NCI-H774 (cell line): ENCODE measurements at regions not wholly inside any gene's neighbourhood (a gene's known extent, or its start where the extent isn't known, plus 50 kb on each side); places are given as distances from the start of the nearest gene placed in this dataset.
"Not testable (repeated sequence)": the region's sequence is repeated elsewhere in the genome, so short reads cannot be mapped to it uniquely, and the experiment has no call there.

Experiments
- DNase-seq: peaks from one replicate; lab custom pipeline; 2025; lab: John Stamatoyannopoulos, UW

GRCh38 chr7:106523482-106523881, 137.5 kb downstream of the CCDC71L start:
- DNase-seq = no peak

GRCh38 chr7:106522696-106523095, 138.3 kb downstream of the CCDC71L start:
- DNase-seq = no peak

DNA sequence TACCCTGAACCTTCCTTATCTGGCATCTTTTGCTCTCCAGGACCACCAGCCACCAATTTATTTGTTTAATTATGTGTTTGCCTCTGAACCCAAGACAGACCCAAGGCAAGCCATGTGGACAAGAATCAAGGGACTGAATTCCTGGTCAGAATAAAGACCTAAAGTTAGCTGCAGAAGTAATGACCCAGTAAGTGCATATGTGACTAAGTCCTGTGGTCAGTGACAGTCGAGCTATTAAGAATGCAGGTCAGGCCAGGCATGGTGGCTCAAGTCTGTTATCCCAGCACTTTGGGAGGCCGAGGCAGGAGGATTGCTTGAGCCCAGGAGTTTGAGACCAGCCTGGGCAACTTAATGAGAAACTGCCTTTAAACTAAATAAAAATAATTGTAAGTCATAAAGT, 139.4 kb downstream of the CCDC71L start:
- DNase-seq = no peak

DNA sequence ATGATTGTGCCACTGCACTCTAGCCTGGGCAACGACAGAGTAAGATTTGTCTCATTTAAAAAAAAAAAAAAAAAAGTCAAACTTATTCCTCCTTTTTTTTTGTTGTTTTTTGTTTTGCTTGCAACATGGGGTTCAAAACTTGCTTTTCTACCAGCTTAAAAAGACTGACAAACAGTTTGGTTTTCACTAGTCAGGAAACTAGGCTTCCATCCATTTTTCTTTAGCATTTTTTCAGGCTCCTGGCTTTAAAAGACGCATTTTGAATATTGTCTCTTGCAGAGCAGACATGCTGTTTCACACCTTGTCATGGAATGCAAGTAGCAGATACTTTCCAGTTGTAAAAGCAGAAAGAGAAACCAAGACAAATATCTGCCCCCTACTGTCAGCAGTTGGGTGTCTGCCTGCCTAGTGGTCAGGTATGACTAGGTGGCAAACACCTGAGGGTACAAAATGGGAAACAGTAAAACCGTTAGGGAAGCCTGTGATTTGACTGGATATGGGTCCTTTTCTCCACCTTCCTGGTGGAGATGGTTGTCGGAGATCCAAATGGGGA, 139.9 kb downstream of the CCDC71L start:
- DNase-seq = no peak

DNA sequence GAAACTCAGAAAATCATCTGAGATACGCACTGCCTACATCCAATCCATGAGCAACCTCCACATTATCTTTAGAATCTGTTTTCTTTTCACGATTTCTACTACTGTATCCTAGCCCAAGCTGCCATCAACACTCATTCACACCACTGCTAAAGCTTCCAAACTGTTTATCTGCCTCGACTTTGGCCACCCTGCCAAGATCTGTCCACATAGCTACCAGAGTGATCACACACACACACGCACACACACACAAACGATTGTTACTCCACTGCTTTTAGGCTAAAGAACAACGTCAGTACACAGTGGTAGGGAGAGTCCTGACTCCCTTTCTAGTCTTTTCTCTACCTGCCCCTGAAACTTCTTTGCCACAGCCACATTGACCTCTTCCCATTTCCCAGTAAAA, 142.0 kb downstream of the CCDC71L start:
- no peak for DNase-seq

DNA sequence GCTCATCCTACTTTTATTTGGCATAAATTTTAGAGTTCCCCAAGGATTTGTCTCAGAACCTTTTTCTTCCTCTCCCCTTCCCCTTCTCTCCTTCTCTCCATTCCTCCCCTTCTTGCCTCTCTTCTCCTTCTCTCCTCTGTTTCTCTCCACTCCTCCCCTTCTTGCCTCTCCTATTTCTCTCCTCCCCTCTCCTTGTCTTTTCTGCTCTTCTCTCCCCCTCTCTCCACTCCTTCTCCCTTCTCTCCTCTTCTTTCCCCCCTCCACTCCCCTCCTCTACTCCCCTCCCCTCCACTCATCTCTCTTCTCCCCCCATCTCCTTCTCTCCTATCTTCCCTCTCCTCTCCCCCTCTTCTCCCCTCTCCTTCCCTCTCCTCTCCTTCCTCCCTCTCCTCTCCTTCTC, 142.7 kb downstream of the CCDC71L start:
- DNase-seq = no peak

- DNase-seq = no peak
These were observed 143.4 kb downstream of the CCDC71L start for GRCh38 chr7:106517508-106517907.

- DNase-seq = no peak
These were observed 145.6 kb downstream of the CCDC71L start for GRCh38 chr7:106515321-106515720.

DNA sequence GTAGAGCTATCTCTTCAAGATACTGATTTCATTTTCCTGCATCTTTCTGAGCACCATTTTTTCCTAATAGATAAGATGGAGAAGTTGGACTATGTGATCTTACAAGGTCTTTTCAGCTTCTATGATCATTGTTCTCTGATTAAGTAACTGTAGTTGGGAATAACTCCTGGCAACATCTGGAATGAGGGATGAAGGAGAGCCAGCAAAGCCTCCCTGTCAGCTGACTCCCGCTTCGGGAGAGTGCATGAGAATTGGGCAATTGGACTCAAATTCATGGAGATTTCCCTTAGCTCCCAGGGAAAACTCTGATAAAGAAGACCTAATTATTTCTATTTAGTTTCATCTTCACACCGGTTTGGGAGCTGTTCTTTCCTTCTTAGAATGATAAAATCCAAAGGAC, 146.1 kb downstream of the CCDC71L start:
- no peak for DNase-seq

GRCh38 chr7:106512217-106512616, 148.7 kb downstream of the CCDC71L start:
- DNase-seq = no peak

DNA sequence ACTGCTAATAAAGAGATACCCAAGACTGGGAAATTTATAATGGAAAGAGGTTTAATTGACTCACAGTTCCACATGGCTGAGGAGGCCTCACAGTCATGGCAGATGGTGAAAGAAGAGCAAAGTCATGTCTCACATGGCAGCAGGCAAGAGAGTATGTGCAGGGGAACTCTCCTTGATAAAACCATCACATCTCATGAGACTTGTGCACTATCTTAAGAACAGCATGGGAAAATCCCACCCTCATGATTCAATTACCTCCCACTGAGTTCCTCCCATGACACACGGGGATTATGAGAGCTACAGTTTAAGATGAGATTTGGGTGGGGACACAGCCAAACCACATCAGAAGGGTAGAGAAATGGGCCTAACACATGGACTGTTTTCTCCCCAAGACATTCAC, 156.3 kb downstream of the CCDC71L start:
- no peak for DNase-seq

GRCh38 chr7:106504207-106504606, 156.8 kb downstream of the CCDC71L start:
- no peak for DNase-seq

DNA sequence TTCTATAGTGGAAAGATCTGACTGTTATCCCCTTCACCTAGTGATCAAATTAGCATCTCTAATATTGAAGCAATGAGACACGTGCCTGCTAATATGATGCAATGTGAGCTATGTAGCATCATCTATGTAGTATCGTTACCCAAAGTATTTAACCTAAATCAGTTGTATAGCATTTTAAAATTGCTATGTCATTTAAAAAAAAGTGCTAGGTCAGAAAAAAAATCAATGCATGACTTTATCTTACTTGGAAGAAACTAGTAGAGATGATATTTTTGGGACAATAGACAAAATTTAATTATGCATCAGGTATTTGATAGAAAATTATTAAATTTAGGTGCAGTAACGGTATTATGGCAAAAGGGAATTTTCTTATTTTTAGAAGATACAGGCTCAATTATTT, 157.3 kb downstream of the CCDC71L start:
- DNase-seq = no peak

DNA sequence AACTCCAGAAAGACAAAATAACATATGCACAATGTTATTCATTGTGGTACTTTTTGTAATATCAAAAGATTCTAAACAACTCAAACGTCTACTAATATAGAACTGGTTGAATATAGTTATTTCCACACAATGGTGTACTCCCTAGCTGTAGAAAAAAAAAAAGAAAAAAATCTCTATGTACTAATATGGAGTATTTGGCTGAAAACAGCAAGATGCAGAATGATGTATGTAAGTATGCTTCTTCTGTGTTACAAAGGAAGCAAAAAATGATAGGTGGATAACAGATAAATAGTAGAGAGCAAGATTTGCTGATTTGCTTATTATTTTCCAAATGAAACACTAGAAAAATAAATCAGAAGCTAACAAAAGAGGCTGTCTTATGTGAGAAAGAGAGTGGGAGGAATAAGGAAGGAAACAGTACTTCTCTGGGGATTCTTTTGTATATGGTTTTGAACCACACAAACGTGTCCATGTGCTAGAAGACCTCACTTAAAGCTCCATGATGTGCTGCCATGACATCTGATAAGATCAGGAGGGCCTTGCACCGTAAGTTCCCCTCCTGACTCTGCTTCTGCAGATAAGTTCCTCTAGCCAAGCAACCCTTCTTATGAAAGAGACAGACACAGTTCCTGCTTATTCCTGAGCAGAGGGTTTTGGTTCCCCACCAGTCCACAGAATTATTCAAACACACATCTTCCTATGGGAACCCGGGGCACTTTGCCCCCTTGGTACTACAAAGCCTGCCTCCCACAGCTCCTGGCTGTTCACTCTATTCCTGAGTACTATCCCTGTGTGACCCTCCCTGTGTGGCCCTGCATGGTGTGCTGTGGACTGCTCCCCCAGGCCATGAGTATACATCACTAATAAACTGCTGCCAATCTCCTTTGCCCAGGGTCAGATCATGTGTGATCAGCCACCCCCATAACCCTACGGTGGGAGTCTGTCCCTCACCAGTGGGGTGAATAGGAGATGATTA, 159.1 kb downstream of the CCDC71L start:
- DNase-seq = no peak

- no peak for DNase-seq
These were observed 161.1 kb downstream of the CCDC71L start for GRCh38 chr7:106499897-106500296.

GRCh38 chr7:106498005-106498404, 163.0 kb downstream of the CCDC71L start:
- not testable (repeated sequence) for DNase-seq

DNA sequence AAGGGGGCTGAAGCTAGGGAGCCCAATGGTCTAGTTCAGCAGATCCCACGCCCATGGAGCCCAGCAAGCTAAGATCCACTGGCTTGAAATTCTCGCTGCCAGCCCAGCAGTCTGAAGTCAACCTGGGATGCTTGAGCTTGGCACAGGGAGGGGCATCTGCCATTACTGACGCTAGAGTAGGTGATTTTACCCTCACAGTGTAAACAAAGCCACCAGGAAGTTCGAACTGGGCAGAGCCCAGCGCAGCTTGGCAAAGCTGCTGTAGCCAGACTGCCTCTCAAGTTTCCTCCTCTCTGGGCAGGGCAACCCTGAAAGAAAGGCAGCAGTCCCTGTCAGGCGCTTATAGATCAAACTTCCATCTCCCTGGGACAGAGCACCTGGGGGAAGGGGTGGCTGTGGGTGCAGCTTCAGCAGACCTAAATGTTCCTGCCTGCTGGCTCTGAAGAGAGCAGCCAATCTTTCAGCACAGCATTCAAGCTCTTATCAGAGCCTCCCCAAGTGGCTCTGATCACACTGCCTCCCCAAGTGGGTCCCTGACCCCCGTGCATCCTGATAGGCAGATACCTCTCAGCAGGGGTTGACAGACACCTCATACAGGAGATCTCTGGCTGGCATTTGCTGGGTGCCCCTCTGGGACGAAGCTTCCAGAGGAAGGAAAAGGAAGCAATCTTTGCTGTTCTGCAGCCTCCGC, 167.8 kb downstream of the CCDC71L start:
- peak; percentile 21 for DNase-seq

- DNase-seq = no peak
These were observed 172.5 kb downstream of the CCDC71L start for GRCh38 chr7:106488465-106488864.

- no peak for DNase-seq
These were observed 173.1 kb downstream of the CCDC71L start for GRCh38 chr7:106487892-106488291.

DNA sequence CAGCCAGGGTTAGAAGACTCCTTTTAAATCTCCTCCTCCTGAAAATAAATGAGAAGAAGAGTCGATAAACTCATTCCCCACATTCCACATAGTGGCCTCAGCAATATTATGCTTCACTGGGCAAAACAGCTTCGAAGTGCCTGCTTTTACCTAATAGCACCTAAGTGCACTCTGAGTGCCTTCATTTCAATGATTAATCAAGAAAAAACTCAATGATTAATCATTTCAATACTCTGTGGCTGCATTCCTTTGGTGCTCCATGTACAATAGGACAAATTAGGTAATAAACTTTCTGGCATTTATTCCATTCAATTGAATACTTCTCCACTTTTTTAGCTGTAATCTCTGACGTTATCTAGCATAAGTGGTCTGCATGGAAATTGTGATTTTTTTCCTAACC, 174.6 kb downstream of the CCDC71L start:
- no peak for DNase-seq

DNA sequence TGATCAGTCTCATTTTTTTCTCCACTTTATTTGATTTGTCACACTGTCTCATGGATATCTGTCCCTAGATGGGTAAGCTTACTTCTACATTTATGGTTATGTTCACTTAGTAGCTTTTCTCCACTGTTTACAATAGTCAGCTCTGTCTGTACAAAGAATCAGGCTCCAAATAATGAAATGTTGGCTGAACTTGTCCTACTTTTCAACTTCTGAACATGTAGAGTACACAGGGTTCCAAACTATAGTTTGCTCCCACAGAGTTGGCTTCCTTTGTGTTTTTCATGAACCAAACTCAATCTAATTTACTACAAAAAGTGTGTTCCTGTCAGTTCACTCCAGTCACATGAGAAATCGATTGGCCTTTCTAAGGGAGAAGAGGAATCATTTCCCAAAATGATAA, 175.0 kb downstream of the CCDC71L start:
- no peak for DNase-seq

GRCh38 chr7:106485031-106485551, 175.9 kb downstream of the CCDC71L start:
- DNase-seq = no peak

- no peak for DNase-seq
These were observed 176.4 kb downstream of the CCDC71L start for GRCh38 chr7:106484562-106484961.
